ENCODE measurements at regions not wholly inside any gene's neighbourhood (a gene's known extent, or its start where the extent isn't known, plus 50 kb on each side); places are given as distances from the start of the nearest gene placed in this dataset.

GRCh38 chr4:54560513-54560912, 97.2 kb upstream of the KIT start:
- TF ChIP-seq ZNF580 (CRISPR knock-in tag; IDR thresholded peaks at IDR 0.05; ENCODE audit: borderline replicate concordance, low read depth) (no peak), MAX (IDR thresholded peaks at IDR 0.05) (no peak), EHMT2 (IDR thresholded peaks at IDR 0.05; ENCODE audit: borderline replicate concordance, low read depth, low read length) (no peak), MTA1 (CRISPR knock-in tag; IDR thresholded peaks at IDR 0.05; ENCODE audit: borderline replicate concordance) (no peak), TBP (CRISPR knock-in tag; IDR thresholded peaks at IDR 0.05) (no peak), ERF (CRISPR knock-in tag; IDR thresholded peaks at IDR 0.05) (no peak)
